ENCODE measurements at regions not wholly inside any gene's neighbourhood (a gene's known extent, or its start where the extent isn't known, plus 50 kb on each side); places are given as distances from the start of the nearest gene placed in this dataset.
"Not testable (repeated sequence)": the region's sequence is repeated elsewhere in the genome, so short reads cannot be mapped to it uniquely, and the experiment has no call there.

GRCh38 chr3:34882764-34883163 is 756.6 kb upstream of the ARPP21 start:
- H3K4me3 ChIP-seq (replicated peaks in 1 of 2; ENCODE audit: low read depth in 2 of 2, low read length in 2 of 2): no peak overlapping the region
- no peak for TF ChIP-seq CTCF (IDR thresholded peaks at IDR 0.05; ENCODE audit: low read depth, low read length)
- peak; percentile 10 to 19 for DNase-seq (ENCODE audit: low read depth in 2 of 2)

DNA sequence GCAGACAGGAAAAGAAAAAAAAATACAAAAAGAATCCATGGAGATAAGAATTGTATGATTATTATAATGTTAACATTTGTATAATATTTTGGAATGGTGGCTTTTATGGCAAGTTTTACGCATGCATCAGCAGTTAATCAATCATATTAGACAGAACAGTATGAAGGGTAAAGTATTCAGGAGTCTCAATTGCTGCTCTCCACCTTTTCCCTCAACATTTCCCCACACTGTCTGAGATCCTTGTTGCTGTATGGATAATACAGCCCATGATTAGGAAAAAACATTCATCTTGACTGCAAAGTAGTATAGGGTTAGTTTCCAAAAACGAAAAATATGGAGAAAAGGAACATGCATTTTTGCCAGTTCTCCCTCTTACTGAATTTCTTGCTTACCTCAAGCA is 755.3 kb upstream of the ARPP21 start:
- DNase-seq (ENCODE audit: low read depth in 2 of 2): no peak
- TF ChIP-seq CTCF (IDR thresholded peaks at IDR 0.05; ENCODE audit: low read depth, low read length): no peak

DNA sequence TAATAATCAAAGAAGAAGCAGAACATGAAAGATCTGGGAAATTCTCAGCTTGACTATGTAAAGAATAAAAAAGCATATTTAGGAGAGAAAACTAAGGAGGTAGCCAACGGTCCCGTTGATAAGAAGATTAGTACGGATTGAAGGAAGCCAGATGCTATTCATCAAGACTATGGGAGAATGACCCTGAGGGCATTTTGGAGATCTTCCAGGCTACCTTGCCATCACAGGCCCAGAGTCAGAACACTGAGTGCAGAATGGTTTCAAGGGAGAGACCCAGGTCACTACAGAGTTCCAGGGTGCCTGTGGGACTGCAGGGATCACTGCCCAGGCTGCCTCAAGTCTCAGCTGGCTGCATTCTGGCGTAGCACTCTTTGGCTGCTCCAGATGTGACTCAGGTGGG is 752.9 kb upstream of the ARPP21 start:
- H3K4me3 ChIP-seq (replicated peaks in 1 of 2; ENCODE audit: low read depth in 2 of 2, low read length in 2 of 2): no peak overlapping the region
- no peak for TF ChIP-seq CTCF (IDR thresholded peaks at IDR 0.05; ENCODE audit: low read depth, low read length)
- no peak for DNase-seq (ENCODE audit: low read depth in 2 of 2)

More for the DNA sequence above, 755.3 kb upstream of the ARPP21 start:
- no peak overlapping the region for H3K4me3 ChIP-seq (replicated peaks in 1 of 2; ENCODE audit: low read depth in 2 of 2, low read length in 2 of 2)

DNA sequence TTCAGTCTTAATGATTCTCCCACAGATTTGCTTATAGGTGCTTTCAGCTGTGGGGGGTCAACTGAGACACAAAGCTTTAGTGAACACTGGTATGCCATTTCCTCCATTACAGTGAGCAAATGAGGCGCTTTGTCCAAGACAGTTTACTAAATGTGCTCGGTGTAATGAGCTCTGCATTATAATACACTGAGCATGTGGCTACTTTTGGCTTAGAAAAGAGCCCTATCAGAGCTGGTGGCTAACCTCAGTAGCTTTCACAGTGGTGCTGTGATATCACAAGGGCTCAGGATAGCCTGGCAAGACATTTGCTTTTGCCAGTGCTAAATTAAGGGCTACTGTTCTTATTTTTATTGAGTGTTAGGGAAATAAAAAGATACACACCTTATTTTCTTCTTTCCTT is 749.7 kb upstream of the ARPP21 start:
- H3K4me3 ChIP-seq (replicated peaks in 1 of 2; ENCODE audit: low read depth in 2 of 2, low read length in 2 of 2): no peak overlapping the region
- TF ChIP-seq CTCF (IDR thresholded peaks at IDR 0.05; ENCODE audit: low read depth, low read length): no peak
- no peak for DNase-seq (ENCODE audit: low read depth in 2 of 2)

DNA sequence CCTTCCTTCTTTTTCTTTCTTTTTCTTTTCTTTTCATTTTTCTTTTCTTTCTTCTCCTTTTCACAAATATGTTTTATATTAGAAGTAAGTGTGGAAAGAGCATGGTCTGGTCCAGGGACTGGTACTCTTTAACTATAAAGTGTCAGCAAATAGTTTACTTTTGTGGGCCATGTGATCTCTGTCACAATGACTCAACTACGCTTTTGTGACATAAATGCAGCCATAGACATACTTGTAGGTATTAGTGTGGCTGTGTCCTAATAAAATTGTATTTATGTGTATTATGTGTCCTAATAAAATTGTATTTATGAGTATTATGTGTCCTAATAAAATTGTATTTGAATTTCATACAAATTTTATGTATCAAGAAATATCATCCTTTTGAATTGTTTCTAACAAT is 749.1 kb upstream of the ARPP21 start:
- no peak for TF ChIP-seq CTCF (IDR thresholded peaks at IDR 0.05; ENCODE audit: low read depth, low read length)
- no peak for DNase-seq (ENCODE audit: low read depth in 2 of 2)
- no peak overlapping the region for H3K4me3 ChIP-seq (replicated peaks in 1 of 2; ENCODE audit: low read depth in 2 of 2, low read length in 2 of 2)

DNA sequence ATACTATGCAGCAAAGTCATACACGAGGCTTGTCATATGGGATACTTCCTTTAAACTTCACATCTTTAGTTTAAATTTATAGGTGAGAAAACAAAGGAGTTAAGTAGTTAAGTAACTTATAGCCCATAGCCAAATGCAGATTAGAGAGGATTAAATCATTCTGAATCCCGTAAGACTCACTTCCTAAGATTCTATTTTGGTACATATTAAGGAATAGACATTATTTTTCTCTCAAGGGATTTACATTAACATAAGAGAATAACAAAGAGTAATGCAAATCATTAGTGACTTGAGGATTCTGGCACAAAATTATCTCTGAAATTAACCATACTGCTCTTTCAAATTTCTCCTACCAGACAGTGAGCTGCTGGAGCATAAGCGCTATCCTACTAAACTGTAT is 747.4 kb upstream of the ARPP21 start:
- no peak overlapping the region for H3K4me3 ChIP-seq (replicated peaks in 1 of 2; ENCODE audit: low read depth in 2 of 2, low read length in 2 of 2)
- no peak for DNase-seq (ENCODE audit: low read depth in 2 of 2)
- no peak for TF ChIP-seq CTCF (IDR thresholded peaks at IDR 0.05; ENCODE audit: low read depth, low read length)

- no peak for DNase-seq (ENCODE audit: low read depth in 2 of 2)
- no peak for TF ChIP-seq CTCF (IDR thresholded peaks at IDR 0.05; ENCODE audit: low read depth, low read length)
- H3K4me3 ChIP-seq (replicated peaks in 1 of 2; ENCODE audit: low read depth in 2 of 2, low read length in 2 of 2): no peak overlapping the region
Observed at GRCh38 chr3:34895841-34896240, 743.5 kb upstream of the ARPP21 start.

- H3K4me3 ChIP-seq (replicated peaks in 1 of 2; ENCODE audit: low read depth in 2 of 2, low read length in 2 of 2); DNase-seq (ENCODE audit: low read depth in 2 of 2): not testable (repeated sequence)
Observed at GRCh38 chr3:34909679-34910078, 729.6 kb upstream of the ARPP21 start.
